ENCODE measurements at regions not wholly inside any gene's neighbourhood (a gene's known extent, or its start where the extent isn't known, plus 50 kb on each side); places are given as distances from the start of the nearest gene placed in this dataset.

DNA sequence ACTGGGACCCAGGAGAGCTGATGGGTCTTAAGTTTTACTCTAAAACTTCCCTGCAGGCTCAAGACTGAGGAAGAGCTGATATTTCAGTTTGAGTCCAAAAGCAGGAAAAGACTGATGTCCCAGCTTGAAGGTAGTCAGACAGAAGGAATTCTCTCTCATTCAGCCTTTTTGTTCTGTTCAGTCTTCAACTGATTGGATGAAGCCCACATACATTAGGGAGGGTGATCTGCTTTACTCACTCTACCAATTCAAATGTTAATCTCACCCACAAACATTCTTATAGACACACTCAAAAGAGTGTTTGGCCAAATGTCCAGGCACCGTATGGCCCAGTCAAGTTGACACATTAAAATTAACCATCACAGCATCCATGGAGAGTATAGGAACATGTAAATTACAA lies 173.5 kb downstream of the KCNRG start:
- Histone ChIP-seq H3K4me3 (ENCODE audit: low read length) (no peak overlapping the region), H2BK120ac (ENCODE audit: low read depth, low read length) (no peak overlapping the region), H3K4me1 (ENCODE audit: control insufficient read depth, low read depth, low read length) (no peaks in the 10 kb centered on the region), H3K27me3 (ENCODE audit: insufficient read depth, low read length, poor library complexity) (no peaks in the 10 kb centered on the region), H3K79me2 (ENCODE audit: control insufficient read depth, insufficient read depth, low read length) (no peaks in the 10 kb centered on the region), H3K4me2 (ENCODE audit: low read length) (no peak overlapping the region), H3K18ac (ENCODE audit: low read length) (no peak overlapping the region), H3K27ac (ENCODE audit: low read depth, low read length) (no peak overlapping the region), H3K79me1 (ENCODE audit: low read length) (no peaks in the 10 kb centered on the region), H2BK15ac (replicated peaks; ENCODE audit: low read depth) (no peak overlapping the region), H3K9ac (ENCODE audit: low read length) (no peak overlapping the region), H3K56ac (ENCODE audit: low read length) (no peak overlapping the region), H4K8ac (ENCODE audit: low read depth, low read length) (no peak overlapping the region), H4K5ac (ENCODE audit: low read length) (no peak overlapping the region), H3K4ac (ENCODE audit: low read depth, low read length) (no peak overlapping the region), H3K36me3 (ENCODE audit: control insufficient read depth, insufficient read depth, low read length) (no peaks in the 10 kb centered on the region), H2BK5ac (ENCODE audit: low read length) (no peak overlapping the region), H3K23ac (ENCODE audit: low read length) (no peak overlapping the region), H2AK5ac (ENCODE audit: low read length) (no peak overlapping the region)
- DNase-seq, result no peak
- WGBS (ENCODE audit: extremely low coverage, insufficient coverage, low lambda C conversion rate), result no CpG with 5 or more reads among the region's 1 CpG

DNA sequence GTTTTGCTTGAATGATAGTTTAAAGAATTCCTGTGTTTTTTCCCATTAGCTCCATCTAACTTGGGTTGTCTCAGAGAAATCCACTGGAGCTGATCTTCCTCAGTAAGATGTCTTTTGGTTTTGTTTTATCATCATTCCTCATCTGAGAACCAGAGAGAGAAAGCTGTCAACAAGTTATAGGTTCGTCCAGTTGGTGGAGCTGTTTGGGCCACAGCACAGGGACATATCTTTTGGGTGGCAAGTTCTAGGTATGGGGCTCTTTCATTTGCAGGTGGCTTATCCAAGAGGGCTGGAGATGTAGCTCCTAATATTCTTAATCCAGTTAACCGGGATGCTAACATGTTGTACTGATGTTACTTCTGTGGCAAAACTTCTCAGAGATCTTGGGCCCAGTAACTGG lies 174.2 kb downstream of the KCNRG start:
- no peak overlapping the region for H2BK120ac ChIP-seq (ENCODE audit: low read depth, low read length)
- no peak overlapping the region for H4K8ac ChIP-seq (ENCODE audit: low read depth, low read length)
- H3K18ac ChIP-seq (ENCODE audit: low read length), result no peak overlapping the region
- no peak overlapping the region for H3K27ac ChIP-seq (ENCODE audit: low read depth, low read length)
- H3K23ac ChIP-seq (ENCODE audit: low read length), result no peak overlapping the region
- WGBS (ENCODE audit: extremely low coverage, insufficient coverage, low lambda C conversion rate), result no CpG with 5 or more reads among the region's 2 CpGs
- H3K4ac ChIP-seq (ENCODE audit: low read depth, low read length), result no peak overlapping the region
- no peak overlapping the region for H2BK15ac ChIP-seq (replicated peaks; ENCODE audit: low read depth)
- no peaks in the 10 kb centered on the region for H3K79me2 ChIP-seq (ENCODE audit: control insufficient read depth, insufficient read depth, low read length)
- no peaks in the 10 kb centered on the region for H3K36me3 ChIP-seq (ENCODE audit: control insufficient read depth, insufficient read depth, low read length)
- H3K4me1 ChIP-seq (ENCODE audit: control insufficient read depth, low read depth, low read length), result no peaks in the 10 kb centered on the region
- H2AK5ac ChIP-seq (ENCODE audit: low read length), result no peak overlapping the region
- H3K27me3 ChIP-seq (ENCODE audit: insufficient read depth, low read length, poor library complexity), result no peaks in the 10 kb centered on the region
- no peak overlapping the region for H3K9ac ChIP-seq (ENCODE audit: low read length)
- no peak overlapping the region for H3K4me3 ChIP-seq (ENCODE audit: low read length)
- no peak overlapping the region for H2BK5ac ChIP-seq (ENCODE audit: low read length)
- H3K4me2 ChIP-seq (ENCODE audit: low read length), result no peak overlapping the region
- no peak overlapping the region for H3K56ac ChIP-seq (ENCODE audit: low read length)
- H3K79me1 ChIP-seq (ENCODE audit: low read length), result no peaks in the 10 kb centered on the region
- DNase-seq, result peak; percentile 20
- H4K5ac ChIP-seq (ENCODE audit: low read length), result no peak overlapping the region

DNA sequence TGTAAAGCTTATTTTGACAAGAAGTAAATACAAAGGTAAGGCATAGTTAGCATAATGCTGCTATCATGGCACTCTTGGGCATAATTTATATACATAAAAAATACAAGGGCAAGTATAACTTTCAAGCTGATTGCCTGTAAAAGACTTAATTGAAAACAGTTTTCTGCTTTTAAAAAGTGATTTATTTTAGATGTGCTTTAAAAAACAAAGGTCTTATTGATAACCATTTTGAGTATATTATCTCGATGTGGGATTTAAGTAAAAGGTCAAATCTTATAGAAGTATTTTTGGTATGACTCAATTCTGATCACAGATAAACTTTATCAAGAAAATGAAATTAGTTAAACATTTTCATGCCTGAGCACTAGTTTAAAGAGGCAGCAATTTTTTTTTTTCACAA lies 175.8 kb downstream of the KCNRG start:
- H4K5ac ChIP-seq (ENCODE audit: low read length), result no peak overlapping the region
- H3K56ac ChIP-seq (ENCODE audit: low read length), result no peak overlapping the region
- no peak overlapping the region for H4K8ac ChIP-seq (ENCODE audit: low read depth, low read length)
- no peak overlapping the region for H3K4me2 ChIP-seq (ENCODE audit: low read length)
- no peak overlapping the region for H2BK5ac ChIP-seq (ENCODE audit: low read length)
- no CpG with 5 or more reads among the region's 1 CpG for WGBS (ENCODE audit: extremely low coverage, insufficient coverage, low lambda C conversion rate)
- no peaks in the 10 kb centered on the region for H3K79me2 ChIP-seq (ENCODE audit: control insufficient read depth, insufficient read depth, low read length)
- H2BK120ac ChIP-seq (ENCODE audit: low read depth, low read length), result no peak overlapping the region
- H3K27me3 ChIP-seq (ENCODE audit: insufficient read depth, low read length, poor library complexity), result no peaks in the 10 kb centered on the region
- H3K36me3 ChIP-seq (ENCODE audit: control insufficient read depth, insufficient read depth, low read length), result no peaks in the 10 kb centered on the region
- H3K18ac ChIP-seq (ENCODE audit: low read length), result no peak overlapping the region
- no peak overlapping the region for H3K9ac ChIP-seq (ENCODE audit: low read length)
- no peaks in the 10 kb centered on the region for H3K79me1 ChIP-seq (ENCODE audit: low read length)
- H2BK15ac ChIP-seq (replicated peaks; ENCODE audit: low read depth), result no peak overlapping the region
- no peak for DNase-seq
- H3K4ac ChIP-seq (ENCODE audit: low read depth, low read length), result no peak overlapping the region
- H3K4me3 ChIP-seq (ENCODE audit: low read length), result no peak overlapping the region
- no peak overlapping the region for H3K27ac ChIP-seq (ENCODE audit: low read depth, low read length)
- no peaks in the 10 kb centered on the region for H3K4me1 ChIP-seq (ENCODE audit: control insufficient read depth, low read depth, low read length)
- no peak overlapping the region for H2AK5ac ChIP-seq (ENCODE audit: low read length)
- H3K23ac ChIP-seq (ENCODE audit: low read length), result no peak overlapping the region

GRCh38 chr13:50192272-50192813 lies 177.1 kb downstream of the KCNRG start:
- no peaks in the 10 kb centered on the region for H3K79me2 ChIP-seq (ENCODE audit: control insufficient read depth, insufficient read depth, low read length)
- no peak overlapping the region for H2BK120ac ChIP-seq (ENCODE audit: low read depth, low read length)
- H2BK15ac ChIP-seq (replicated peaks; ENCODE audit: low read depth), result no peak overlapping the region
- H2BK5ac ChIP-seq (ENCODE audit: low read length), result no peak overlapping the region
- no peak overlapping the region for H3K9ac ChIP-seq (ENCODE audit: low read length)
- no peak overlapping the region for H3K27ac ChIP-seq (ENCODE audit: low read depth, low read length)
- no peak overlapping the region for H3K4ac ChIP-seq (ENCODE audit: low read depth, low read length)
- H3K18ac ChIP-seq (ENCODE audit: low read length), result no peak overlapping the region
- no peaks in the 10 kb centered on the region for H3K79me1 ChIP-seq (ENCODE audit: low read length)
- H3K27me3 ChIP-seq (ENCODE audit: insufficient read depth, low read length, poor library complexity), result no peaks in the 10 kb centered on the region
- no CpG with 5 or more reads among the region's 1 CpG for WGBS (ENCODE audit: extremely low coverage, insufficient coverage, low lambda C conversion rate)
- H3K4me2 ChIP-seq (ENCODE audit: low read length), result no peak overlapping the region
- no peaks in the 10 kb centered on the region for H3K4me1 ChIP-seq (ENCODE audit: control insufficient read depth, low read depth, low read length)
- H2AK5ac ChIP-seq (ENCODE audit: low read length), result no peak overlapping the region
- no peak overlapping the region for H3K23ac ChIP-seq (ENCODE audit: low read length)
- no peak overlapping the region for H4K5ac ChIP-seq (ENCODE audit: low read length)
- H3K36me3 ChIP-seq (ENCODE audit: control insufficient read depth, insufficient read depth, low read length), result no peaks in the 10 kb centered on the region
- H3K4me3 ChIP-seq (ENCODE audit: low read length), result no peak overlapping the region
- H4K8ac ChIP-seq (ENCODE audit: low read depth, low read length), result no peak overlapping the region
- H3K56ac ChIP-seq (ENCODE audit: low read length), result no peak overlapping the region
- DNase-seq, result no peak

- Histone ChIP-seq H3K79me1 (ENCODE audit: low read length) (no peaks in the 10 kb centered on the region), H3K4ac (ENCODE audit: low read depth, low read length) (no peak overlapping the region), H3K9ac (ENCODE audit: low read length) (no peak overlapping the region), H3K4me1 (ENCODE audit: control insufficient read depth, low read depth, low read length) (no peaks in the 10 kb centered on the region), H3K4me3 (ENCODE audit: low read length) (no peak overlapping the region), H3K36me3 (ENCODE audit: control insufficient read depth, insufficient read depth, low read length) (no peaks in the 10 kb centered on the region), H3K23ac (ENCODE audit: low read length) (no peak overlapping the region), H4K5ac (ENCODE audit: low read length) (no peak overlapping the region), H3K79me2 (ENCODE audit: control insufficient read depth, insufficient read depth, low read length) (no peaks in the 10 kb centered on the region), H2BK120ac (ENCODE audit: low read depth, low read length) (no peak overlapping the region), H3K4me2 (ENCODE audit: low read length) (no peak overlapping the region), H4K8ac (ENCODE audit: low read depth, low read length) (no peak overlapping the region), H3K27ac (ENCODE audit: low read depth, low read length) (no peak overlapping the region), H2BK15ac (replicated peaks; ENCODE audit: low read depth) (no peak overlapping the region), H2BK5ac (ENCODE audit: low read length) (no peak overlapping the region), H2AK5ac (ENCODE audit: low read length) (no peak overlapping the region), H3K56ac (ENCODE audit: low read length) (no peak overlapping the region), H3K18ac (ENCODE audit: low read length) (no peak overlapping the region), H3K27me3 (ENCODE audit: insufficient read depth, low read length, poor library complexity) (no peaks in the 10 kb centered on the region)
- no peak for DNase-seq
- no CpG with 5 or more reads among the region's 4 CpGs for WGBS (ENCODE audit: extremely low coverage, insufficient coverage, low lambda C conversion rate)
These were observed 179.8 kb downstream of the KCNRG start for GRCh38 chr13:50195045-50195444.

DNA sequence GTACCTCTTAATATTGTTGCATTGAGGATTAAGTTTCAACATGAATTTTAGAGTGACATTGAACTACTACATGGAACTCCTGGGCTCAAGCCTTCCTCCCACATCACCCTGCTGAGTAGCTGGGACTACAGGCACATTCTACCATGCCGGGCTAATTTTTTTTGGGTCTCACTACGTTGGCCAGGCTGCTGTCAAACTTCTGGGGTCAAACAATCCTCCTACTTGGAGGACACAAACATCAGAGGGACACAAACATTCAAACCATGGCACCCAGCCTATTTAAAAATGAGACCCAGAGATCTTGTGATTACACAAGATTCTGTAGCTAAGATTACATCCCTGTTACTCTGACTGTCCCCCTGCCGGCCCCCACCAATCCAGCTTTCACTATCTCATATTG lies 180.9 kb downstream of the KCNRG start:
- WGBS (ENCODE audit: extremely low coverage, insufficient coverage, low lambda C conversion rate), result no CpG with 5 or more reads among the region's 3 CpGs
- H3K9ac ChIP-seq (ENCODE audit: low read length), result no peak overlapping the region

More for the DNA sequence above, 180.9 kb downstream of the KCNRG start:
- Histone ChIP-seq H2BK120ac (ENCODE audit: low read depth, low read length) (no peak overlapping the region), H4K5ac (ENCODE audit: low read length) (no peak overlapping the region), H3K36me3 (ENCODE audit: control insufficient read depth, insufficient read depth, low read length) (no peaks in the 10 kb centered on the region), H3K79me1 (ENCODE audit: low read length) (no peaks in the 10 kb centered on the region), H3K56ac (ENCODE audit: low read length) (no peak overlapping the region), H3K4ac (ENCODE audit: low read depth, low read length) (no peak overlapping the region), H3K79me2 (ENCODE audit: control insufficient read depth, insufficient read depth, low read length) (no peaks in the 10 kb centered on the region), H3K27ac (ENCODE audit: low read depth, low read length) (no peak overlapping the region), H2AK5ac (ENCODE audit: low read length) (no peak overlapping the region), H3K18ac (ENCODE audit: low read length) (no peak overlapping the region), H4K8ac (ENCODE audit: low read depth, low read length) (no peak overlapping the region), H3K23ac (ENCODE audit: low read length) (no peak overlapping the region), H3K4me1 (ENCODE audit: control insufficient read depth, low read depth, low read length) (no peaks in the 10 kb centered on the region), H3K4me3 (ENCODE audit: low read length) (no peak overlapping the region), H3K4me2 (ENCODE audit: low read length) (no peak overlapping the region), H3K27me3 (ENCODE audit: insufficient read depth, low read length, poor library complexity) (no peaks in the 10 kb centered on the region), H2BK15ac (replicated peaks; ENCODE audit: low read depth) (no peak overlapping the region), H2BK5ac (ENCODE audit: low read length) (no peak overlapping the region)
- DNase-seq, result no peak
